Spinal cord (tissue), 9 donors: ENCODE measurements at regions not wholly inside any gene's neighbourhood (a gene's known extent, or its start where the extent isn't known, plus 50 kb on each side); places are given as distances from the start of the nearest gene placed in this dataset.
"Not testable (repeated sequence)": the region's sequence is repeated elsewhere in the genome, so short reads cannot be mapped to it uniquely, and the experiment has no call there.

ENCODE experiments used
- DNase-seq, 6 donors: peaks; one replicate each; pipeline versions ENCODE4 v3.0.0 to v3.0.0-alpha.2; 2013 to 2015; ENCODE audit warnings: low spot score in 6 of 6, low read depth in 4 of 6
- H3K27ac ChIP-seq: one replicate; pipeline ENCODE4 v1.5.1; 2013; ENCODE audit warnings: low read depth, low read length, control low read depth
- H3K27me3 ChIP-seq: one replicate; pipeline ENCODE4 v1.6.1; 2013; ENCODE audit warnings: low read length; ENCODE audit not compliant: control insufficient read depth, insufficient read depth
- H3K36me3 ChIP-seq: one replicate; pipeline ENCODE4 v1.6.1; 2013; ENCODE audit warnings: low read length; ENCODE audit not compliant: control insufficient read depth, insufficient read depth
- H3K4me1 ChIP-seq: one replicate; pipeline ENCODE4 v1.6.1; 2013; ENCODE audit warnings: low read length; ENCODE audit not compliant: control insufficient read depth, insufficient read depth
- H3K4me3 ChIP-seq: one replicate; pipeline ENCODE4 v1.5.1; 2013; ENCODE audit warnings: low read depth, low read length, control low read depth
- H3K9me3 ChIP-seq: one replicate; pipeline ENCODE4 v1.6.1; 2013; ENCODE audit warnings: low read length; ENCODE audit not compliant: control insufficient read depth, insufficient read depth
- WGBS: methylation state at CpG from one replicate; pipeline ENCODE4 v1.1.5; 2013; ENCODE audit warnings: missing lambda C conversion rate; ENCODE audit not compliant: insufficient coverage; 5-methylcytosine and 5-hydroxymethylcytosine counted together
- donor health status: healthy.

DNA sequence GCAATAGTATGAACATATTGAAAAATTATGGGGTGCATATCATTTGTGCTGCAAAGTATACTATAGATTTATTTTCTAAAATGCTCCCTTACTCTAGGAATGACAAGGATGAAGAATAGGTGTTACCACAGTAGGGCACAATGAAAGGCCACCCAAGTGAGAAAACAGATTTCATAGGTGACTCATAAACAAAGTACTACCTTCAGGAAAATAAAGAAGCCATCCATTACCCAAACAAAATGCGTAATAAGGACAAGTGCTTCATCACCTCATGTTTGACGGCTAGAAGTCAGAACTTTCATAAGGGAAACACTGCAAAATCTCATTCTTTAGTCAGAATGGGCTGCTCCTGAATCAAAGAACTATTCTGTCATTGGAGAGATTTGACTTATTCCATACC, 116.6 kb downstream of the MFSD1 start:
- H3K27ac ChIP-seq: no peak overlapping the region
- WGBS: 83% methylated on average over 2 of the region's 2 CpGs

DNA sequence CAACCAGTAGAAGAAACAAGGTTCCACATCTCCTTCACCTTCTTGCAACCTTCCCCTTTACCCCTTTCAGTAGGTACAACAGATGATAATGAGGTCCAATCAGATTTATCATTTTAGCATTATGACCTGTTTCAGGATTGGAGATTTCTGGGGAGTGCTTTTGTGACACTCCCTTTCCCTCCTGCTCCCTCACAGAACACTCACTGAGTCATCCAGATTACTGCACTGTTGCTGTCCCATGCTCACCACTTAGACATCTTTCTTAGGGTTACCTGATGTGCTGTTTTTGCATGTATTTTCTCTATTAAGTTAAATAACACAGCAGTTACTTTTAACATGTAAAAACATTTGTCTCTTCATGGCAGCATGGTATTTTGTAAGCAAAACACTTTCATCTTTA, 118.5 kb downstream of the MFSD1 start:
- H3K36me3 ChIP-seq: no peaks in the 10 kb centered on the region
- no peak for DNase-seq
- H3K27me3 ChIP-seq: no peaks in the 10 kb centered on the region
- H3K27ac ChIP-seq: no peak overlapping the region
- H3K4me1 ChIP-seq: no peaks in the 10 kb centered on the region
- no peak overlapping the region for H3K4me3 ChIP-seq
- no peaks in the 10 kb centered on the region for H3K9me3 ChIP-seq

More for the DNA sequence above, 116.6 kb downstream of the MFSD1 start:
- no peaks in the 10 kb centered on the region for H3K9me3 ChIP-seq
- no peaks in the 10 kb centered on the region for H3K36me3 ChIP-seq
- H3K4me1 ChIP-seq: no peaks in the 10 kb centered on the region
- H3K27me3 ChIP-seq: no peaks in the 10 kb centered on the region
- H3K4me3 ChIP-seq: no peak overlapping the region
- DNase-seq: no peak

DNA sequence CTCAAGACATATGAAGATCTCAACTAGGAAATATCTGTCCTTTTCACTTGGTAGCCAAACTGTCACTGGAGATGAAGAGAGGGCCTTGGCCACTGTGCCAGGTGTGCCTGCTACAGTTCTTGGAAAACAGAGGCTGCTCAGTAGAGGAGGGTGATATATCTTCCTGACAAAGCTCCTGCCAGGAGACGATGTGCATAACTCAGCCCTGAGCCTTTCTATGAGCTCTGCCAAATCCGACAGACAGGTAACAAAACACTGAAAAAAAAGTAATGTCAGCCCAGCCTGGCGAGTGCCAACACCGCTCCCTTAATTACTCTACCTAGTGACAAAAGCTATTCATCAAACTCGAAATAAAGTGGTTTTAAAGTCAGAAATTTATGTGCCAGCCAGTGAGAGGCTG, 123.2 kb downstream of the MFSD1 start:
- no peaks in the 10 kb centered on the region for H3K27me3 ChIP-seq
- H3K27ac ChIP-seq: no peak overlapping the region
- no peaks in the 10 kb centered on the region for H3K36me3 ChIP-seq
- 55% methylated on average over 2 of the region's 5 CpGs for WGBS
- no peaks in the 10 kb centered on the region for H3K9me3 ChIP-seq
- H3K4me3 ChIP-seq: no peak overlapping the region
- no peaks in the 10 kb centered on the region for H3K4me1 ChIP-seq
- DNase-seq: peak in 3 of 6 donors; percentile 30 to 72 (median 46)

DNA sequence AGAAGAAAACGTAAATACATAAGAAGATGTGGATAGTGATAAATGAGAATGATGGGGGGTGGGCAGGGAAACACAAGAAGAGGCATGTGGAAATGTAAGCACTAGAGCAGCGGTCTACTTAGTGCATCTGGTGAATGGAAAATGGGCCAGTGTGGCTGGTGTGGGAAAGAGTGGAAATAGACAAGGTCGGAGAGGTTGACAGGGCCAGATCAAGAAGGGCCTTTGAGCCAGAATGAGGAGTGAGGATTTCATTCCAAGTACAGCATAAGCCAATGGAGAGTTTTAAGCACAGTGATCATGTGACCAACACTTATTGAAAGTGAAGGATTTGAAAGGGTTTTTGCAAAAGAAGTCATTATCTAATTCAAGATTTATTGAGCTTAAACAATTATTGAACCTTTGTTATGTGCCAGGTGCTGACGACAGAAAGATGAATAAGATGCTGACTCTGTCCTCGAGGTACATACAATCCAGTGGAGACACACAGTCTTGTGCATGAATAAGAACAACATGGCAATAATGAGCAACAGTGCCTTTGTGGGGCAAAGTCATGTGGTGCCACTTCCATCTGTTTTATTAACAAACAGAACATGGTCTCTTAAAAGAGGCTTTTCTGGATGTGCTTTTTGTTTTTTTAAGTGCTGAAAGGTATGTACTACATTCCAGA, 124.1 kb downstream of the MFSD1 start:
- Histone ChIP-seq H3K27ac (no peak overlapping the region), H3K4me1 (no peaks in the 10 kb centered on the region), H3K36me3 (no peaks in the 10 kb centered on the region), H3K27me3 (no peaks in the 10 kb centered on the region), H3K4me3 (no peak overlapping the region), H3K9me3 (no peaks in the 10 kb centered on the region)
- 46% methylated on average over 5 of the region's 5 CpGs for WGBS
- peak in 2 of 6 donors; percentile 9 to 26 for DNase-seq

DNA sequence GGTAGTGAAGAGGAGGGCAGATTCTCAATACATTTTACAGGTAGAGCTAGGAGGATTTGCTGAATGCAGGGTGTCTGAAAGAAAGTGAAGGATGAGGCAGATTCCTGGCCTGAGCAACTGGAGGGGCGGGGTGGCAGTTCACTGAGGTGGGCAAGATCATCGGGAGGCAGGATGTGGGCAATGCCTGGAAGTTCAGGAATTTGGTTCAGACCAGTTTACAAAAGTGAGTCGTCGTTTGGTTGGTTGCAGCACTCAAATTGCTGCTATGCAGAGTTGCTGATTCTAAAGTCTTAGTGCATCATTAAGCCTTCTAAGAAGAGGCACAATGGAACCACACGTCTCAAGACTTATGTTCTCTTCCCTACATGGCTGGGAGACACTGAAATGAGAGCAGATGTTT, 134.0 kb downstream of the MFSD1 start:
- no peaks in the 10 kb centered on the region for H3K4me1 ChIP-seq
- no peaks in the 10 kb centered on the region for H3K36me3 ChIP-seq
- no peak overlapping the region for H3K4me3 ChIP-seq
- DNase-seq: no peak
- WGBS: 72% methylated on average over 4 of the region's 5 CpGs
- H3K27me3 ChIP-seq: no peaks in the 10 kb centered on the region
- H3K9me3 ChIP-seq: no peaks in the 10 kb centered on the region
- H3K27ac ChIP-seq: no peak overlapping the region

DNA sequence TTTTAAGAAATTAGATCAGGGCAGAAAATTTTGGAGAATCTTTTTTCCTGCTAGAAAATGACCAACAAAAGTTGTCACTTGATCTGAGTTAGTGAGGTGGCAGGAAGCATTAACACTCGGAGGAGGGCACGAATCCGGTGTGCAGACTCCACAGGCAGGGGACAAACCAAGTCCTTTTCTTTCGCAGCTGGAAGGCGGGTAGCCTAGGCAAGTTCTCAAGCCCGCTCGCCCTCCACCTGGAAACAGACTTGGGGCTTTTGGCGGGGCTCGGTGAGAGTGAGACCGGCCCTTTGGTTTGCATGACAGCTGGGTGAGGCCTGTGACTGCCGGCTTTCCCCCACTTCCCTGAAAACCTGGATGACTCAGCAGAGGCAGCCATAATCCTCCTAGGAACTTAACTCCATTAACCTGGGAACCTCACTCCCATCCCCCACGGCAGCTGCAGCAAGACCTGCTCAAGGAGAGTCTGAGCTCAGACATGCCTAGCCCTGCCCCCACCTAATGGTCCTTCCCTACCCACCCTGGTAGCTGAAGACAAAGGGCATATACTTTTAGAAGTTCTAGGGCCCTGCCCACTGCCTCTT, 134.8 kb downstream of the MFSD1 start:
- 94% methylated on average over 12 of the region's 12 CpGs for WGBS
- no peak for DNase-seq
- Histone ChIP-seq H3K4me3 (no peak overlapping the region), H3K36me3 (no peaks in the 10 kb centered on the region), H3K27ac (no peak overlapping the region), H3K9me3 (no peaks in the 10 kb centered on the region), H3K4me1 (no peaks in the 10 kb centered on the region), H3K27me3 (no peaks in the 10 kb centered on the region)

DNA sequence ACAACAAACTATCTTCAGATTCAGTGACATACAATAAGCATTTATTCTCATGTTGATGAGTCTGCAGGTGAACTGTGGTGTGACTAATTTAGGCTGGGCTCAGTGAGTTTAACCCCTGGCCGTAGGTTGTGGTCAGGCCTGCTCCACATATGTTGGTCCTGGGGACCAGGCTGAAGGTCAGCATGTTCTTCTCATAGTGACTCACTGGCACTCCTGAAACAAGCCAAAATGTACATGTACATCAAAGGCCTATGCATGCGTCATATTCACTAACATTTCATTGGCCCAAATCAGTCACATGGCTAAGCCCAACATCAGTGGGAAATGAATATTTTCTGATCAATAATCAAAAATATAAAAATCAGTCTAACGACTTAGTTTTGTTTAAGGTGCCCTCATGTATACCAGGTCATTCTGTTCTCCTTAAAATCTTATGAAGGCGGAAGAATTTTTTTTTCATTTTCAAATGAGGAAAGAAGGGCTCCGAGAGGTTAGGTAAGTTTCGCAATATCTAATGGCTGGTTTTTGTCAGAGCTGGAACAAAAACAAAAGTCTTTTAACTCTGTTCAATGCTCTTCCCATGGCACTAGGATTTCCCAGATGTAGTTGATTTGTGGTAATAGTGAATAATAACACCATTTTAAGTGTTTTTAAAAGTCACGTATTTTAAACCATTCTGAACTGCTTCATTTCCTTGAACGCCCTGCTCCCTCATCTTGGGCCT, 148.5 kb downstream of the MFSD1 start:
- Histone ChIP-seq H3K9me3 (no peaks in the 10 kb centered on the region), H3K27ac (no peak overlapping the region), H3K27me3 (no peaks in the 10 kb centered on the region), H3K4me1 (no peaks in the 10 kb centered on the region), H3K36me3 (no peaks in the 10 kb centered on the region), H3K4me3 (no peak overlapping the region)
- DNase-seq: no peak
- WGBS: 92% methylated on average over 3 of the region's 8 CpGs

DNA sequence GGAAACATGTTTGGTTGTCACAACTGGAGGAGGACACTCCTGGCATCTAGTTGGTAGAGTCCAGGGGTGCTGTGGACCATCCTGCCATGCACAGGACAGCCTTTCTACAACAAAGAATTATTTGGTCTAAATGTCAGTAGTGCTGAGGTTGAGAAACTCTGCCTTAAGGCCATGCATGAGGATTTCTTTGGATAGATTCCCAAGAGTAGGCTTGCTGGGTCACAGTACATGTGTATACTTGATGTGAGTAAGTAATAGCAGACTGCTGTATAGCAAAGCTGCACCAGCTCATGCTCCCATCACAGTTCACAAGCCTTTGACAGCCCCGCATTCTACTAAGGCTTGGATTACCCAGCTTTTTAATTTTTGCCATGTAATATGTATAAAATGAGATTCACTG, 151.3 kb downstream of the MFSD1 start:
- DNase-seq: no peak
- no peak overlapping the region for H3K27ac ChIP-seq
- no peaks in the 10 kb centered on the region for H3K27me3 ChIP-seq
- no CpG with 5 or more reads among the region's 1 CpG for WGBS
- no peak overlapping the region for H3K4me3 ChIP-seq
- H3K36me3 ChIP-seq: no peaks in the 10 kb centered on the region
- no peaks in the 10 kb centered on the region for H3K4me1 ChIP-seq
- no peaks in the 10 kb centered on the region for H3K9me3 ChIP-seq

DNA sequence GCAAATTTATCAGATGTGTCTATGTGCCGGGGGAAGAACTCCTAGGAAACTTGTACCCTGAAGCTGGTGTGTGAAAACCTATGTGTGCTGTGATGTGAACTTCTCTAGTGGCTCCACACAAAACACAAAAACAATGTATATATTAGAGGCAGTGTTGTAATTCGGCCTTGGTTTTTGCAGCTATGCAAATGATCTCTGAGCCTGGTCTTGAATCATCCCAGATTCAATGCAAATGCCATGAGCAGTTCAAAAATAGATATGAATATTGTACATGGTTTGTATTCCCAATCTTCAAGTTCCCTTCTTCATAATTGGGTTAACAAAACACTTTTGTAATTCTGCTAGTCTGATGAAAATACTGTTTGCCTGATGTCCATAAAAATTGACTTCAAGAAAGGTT, 152.6 kb downstream of the MFSD1 start:
- H3K27me3 ChIP-seq: no peaks in the 10 kb centered on the region
- no peaks in the 10 kb centered on the region for H3K4me1 ChIP-seq
- H3K36me3 ChIP-seq: no peaks in the 10 kb centered on the region
- H3K9me3 ChIP-seq: no peaks in the 10 kb centered on the region
- DNase-seq: peak in 1 of 6 donors; percentile 9
- H3K4me3 ChIP-seq: no peak overlapping the region
- no peak overlapping the region for H3K27ac ChIP-seq
- WGBS: no CpG with 5 or more reads among the region's 2 CpGs

DNA sequence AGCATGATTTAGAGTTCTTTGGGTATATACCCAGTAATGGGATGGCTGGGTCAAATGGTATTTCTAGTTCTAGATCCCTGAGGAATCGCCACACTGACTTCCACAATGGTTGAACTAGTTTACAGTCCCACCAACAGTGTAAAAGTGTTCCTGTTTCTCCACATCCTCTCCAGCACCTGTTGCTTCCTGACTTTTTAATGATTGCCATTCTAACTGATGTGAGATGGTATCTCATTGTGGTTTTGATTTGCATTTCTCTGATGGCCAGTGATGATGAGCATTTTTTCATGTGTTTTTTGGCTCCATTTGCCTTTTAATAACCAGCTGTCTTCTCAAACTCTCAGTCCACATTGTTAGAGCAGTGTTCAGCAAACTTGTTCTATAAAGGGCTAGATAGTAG, 155.9 kb downstream of the MFSD1 start:
- not testable (repeated sequence) for H3K4me1 ChIP-seq, H3K9me3 ChIP-seq, H3K4me3 ChIP-seq

More for the DNA sequence above, 155.9 kb downstream of the MFSD1 start:
- no CpG with 5 or more reads among the region's 1 CpG for WGBS
- not testable (repeated sequence) for H3K27me3 ChIP-seq, H3K27ac ChIP-seq, DNase-seq, H3K36me3 ChIP-seq
